HG03066 (cell line): ENCODE measurements at regions not wholly inside any gene's neighbourhood (a gene's known extent, or its start where the extent isn't known, plus 50 kb on each side); places are given as distances from the start of the nearest gene placed in this dataset.
"Not testable (repeated sequence)": the region's sequence is repeated elsewhere in the genome, so short reads cannot be mapped to it uniquely, and the experiment has no call there.

ENCODE experiments used
- ATAC-seq: cut with Tn5 transposase; IDR thresholded peaks from one replicate; pipeline ENCODE4 v1.9.1; 2021; ENCODE audit warnings: low read depth; ENCODE audit not compliant: unreplicated experiment

DNA sequence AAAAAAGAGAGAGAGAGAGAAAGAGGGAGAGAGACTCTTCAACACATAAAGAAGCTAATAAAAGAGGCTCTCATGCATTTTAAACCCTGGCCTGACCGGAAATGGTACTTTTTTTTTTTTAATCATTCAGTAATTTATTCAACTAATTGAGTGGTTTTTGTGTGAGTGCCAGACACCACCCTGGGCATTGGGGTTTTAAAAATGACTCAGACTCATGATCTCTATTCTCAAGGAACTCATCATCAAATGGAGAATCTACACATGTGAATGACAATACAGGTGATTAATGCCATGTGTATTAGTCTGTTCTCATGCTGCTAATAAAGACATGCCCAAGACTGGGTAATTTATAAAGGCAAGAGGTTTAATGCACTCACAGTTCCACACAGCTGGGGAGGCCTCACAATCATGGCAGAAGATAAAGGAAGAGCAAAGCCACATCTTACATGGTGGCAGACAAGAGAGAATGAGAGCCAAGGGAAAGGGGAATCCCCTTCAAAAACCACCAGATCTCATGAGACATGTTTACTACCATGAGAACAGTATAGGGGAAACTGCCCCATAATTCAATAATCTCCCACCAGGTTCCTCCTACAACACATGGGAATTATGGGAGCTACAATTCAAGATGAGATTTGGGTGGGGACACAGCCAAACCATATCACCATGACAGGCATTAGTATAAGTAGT, 158.5 kb upstream of the AUTS2 start:
- ATAC-seq, result no peak

DNA sequence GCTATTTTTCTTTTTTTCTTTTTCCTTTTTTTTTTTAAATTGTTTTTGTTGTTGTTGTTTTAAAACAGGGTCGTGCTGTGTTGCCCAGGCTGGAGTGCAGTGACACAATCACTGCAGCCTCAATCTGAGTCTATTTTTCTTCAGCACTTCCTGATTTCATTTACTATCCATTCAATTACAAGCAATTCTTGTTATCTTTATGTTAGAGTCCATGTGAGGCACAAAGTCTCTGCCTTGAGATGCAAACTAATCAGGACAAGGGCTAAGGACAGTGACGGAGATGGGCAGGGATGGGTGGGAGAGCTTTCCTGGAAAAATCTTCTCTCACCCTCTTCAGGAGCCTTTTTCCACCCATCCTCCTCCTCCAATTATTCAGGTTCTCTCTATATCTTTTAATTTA, 157.3 kb upstream of the AUTS2 start:
- ATAC-seq, result no peak

DNA sequence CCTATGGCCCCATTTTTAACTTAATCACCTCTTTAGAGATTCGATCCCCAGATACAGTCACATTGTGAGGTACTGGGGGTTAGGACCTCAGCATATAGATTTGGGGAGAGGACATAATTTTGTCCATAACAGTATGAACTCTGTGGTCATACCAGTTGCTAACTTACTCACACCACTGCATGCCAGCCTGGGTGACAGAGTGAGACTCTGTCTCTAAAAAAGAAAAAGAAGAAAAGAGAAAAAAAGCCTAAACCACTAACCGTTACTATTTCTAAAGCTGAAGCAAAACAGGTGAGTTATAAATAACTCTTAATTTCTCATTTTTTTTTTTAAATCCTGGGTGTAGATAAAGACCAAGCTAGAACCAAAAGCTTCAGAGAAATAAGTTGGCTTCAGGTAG, 155.1 kb upstream of the AUTS2 start:
- ATAC-seq, result no peak

DNA sequence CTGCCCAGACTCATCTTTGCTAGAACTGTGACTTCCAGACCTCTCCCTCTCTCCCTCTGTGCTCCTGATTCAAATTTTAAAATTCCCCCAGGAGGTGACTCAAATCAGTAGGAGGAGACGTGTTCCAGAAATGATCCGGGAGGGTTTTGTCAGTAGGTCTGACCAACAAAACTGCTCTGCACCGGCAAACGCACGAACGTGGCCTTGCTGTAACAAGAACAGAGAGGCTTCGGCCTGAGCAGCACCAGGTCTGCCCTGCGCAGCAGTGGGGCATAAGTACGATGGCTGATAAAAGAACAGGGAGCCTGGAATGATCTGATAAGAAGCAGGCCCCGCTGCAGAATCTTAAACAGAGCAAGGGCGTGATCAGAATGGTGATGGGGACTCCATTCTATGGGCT, 152.7 kb upstream of the AUTS2 start:
- no peak for ATAC-seq

DNA sequence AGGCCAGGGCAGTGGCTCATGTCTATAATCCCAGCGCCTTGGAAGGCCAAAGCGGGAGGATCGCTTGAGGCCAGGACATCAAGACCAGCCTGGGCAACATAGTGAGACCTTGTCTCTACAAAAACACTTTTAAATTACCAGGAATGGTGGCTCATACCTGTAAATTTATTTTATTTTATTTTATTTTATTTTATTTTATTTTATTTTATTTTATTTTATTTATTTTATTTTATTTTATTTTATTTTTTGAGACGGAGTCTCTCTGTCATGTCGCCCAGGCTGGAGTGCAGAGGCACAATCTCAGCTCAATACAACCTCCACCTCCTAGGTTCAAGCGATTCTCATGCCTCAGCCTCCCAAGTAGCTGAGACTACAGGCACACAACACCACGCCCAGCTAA, 152.1 kb upstream of the AUTS2 start:
- not testable (repeated sequence) for ATAC-seq

DNA sequence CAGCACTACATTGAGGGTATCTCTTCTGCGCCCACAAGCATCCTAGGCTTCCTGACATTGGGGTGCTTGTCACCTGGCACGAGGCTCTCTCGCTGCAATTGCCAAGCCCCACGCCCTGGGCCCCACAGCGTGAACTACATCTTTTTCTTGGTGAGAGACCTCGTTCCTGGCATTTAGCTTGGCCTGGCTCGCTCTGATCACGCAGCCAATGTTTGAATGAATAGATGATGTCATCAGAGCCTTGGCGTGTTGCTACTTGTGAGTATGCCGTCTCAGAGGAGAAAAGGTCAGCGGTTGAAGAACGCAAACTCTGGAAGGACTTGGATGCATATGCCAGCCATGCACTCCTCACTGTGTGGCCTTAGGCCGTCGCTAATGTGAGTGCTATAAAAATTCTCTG, 150.2 kb upstream of the AUTS2 start:
- no peak for ATAC-seq

DNA sequence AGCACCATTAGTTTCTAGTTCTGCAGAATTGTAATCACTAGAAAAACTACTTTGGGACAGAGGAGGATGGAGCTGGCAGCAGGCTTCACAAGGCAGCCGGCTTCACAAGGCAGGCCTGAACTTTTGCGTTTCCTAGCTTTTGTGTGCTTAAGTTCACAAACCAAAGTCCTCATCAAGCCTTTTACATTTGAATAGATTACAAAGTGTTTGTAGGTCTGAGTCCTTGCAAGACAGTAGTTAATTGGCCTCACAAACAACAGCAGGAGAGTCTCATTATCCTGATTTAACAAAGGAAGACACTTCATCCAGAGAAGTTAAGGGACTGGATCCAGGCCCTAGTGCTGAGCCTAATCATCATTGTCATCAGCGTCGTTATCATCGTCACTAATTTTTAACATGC, 147.8 kb upstream of the AUTS2 start:
- no peak for ATAC-seq

DNA sequence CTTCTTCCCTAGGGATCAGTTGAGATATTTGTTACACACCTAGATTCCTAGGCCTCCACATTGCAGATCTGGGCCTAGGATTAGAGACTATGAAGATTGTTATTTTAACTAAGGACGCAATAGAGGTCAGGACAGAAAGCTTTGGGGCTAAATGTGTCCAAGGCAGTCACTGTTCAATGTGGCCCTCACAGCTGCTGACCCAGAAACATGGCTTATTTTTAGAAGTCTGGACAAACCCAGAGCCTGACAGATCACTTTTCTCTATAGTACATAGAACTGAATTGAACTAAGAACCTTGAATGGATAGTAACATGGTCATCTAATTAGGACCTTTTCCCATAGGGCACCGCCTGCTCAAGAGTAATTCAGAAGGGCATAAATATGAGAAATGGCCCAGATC, 146.6 kb upstream of the AUTS2 start:
- no peak for ATAC-seq

DNA sequence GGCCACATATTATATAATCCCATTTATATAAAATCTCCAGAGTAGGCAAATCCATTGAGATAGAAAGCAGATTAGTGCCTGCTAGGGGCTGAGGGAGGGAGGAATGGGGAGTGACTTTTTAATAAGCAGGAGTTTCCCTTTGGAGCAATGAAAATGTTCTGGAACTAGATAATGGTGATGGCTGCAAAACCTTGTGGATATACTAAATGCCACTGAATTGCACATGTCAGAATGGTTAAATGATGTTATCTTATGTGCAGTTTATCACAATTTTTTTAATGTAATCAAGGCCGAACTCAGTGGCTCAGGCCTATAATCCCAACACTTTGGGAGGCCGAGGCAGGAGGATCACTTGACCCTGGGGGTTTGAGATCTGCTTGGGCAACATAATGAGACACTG, 145.5 kb upstream of the AUTS2 start:
- ATAC-seq, result no peak

DNA sequence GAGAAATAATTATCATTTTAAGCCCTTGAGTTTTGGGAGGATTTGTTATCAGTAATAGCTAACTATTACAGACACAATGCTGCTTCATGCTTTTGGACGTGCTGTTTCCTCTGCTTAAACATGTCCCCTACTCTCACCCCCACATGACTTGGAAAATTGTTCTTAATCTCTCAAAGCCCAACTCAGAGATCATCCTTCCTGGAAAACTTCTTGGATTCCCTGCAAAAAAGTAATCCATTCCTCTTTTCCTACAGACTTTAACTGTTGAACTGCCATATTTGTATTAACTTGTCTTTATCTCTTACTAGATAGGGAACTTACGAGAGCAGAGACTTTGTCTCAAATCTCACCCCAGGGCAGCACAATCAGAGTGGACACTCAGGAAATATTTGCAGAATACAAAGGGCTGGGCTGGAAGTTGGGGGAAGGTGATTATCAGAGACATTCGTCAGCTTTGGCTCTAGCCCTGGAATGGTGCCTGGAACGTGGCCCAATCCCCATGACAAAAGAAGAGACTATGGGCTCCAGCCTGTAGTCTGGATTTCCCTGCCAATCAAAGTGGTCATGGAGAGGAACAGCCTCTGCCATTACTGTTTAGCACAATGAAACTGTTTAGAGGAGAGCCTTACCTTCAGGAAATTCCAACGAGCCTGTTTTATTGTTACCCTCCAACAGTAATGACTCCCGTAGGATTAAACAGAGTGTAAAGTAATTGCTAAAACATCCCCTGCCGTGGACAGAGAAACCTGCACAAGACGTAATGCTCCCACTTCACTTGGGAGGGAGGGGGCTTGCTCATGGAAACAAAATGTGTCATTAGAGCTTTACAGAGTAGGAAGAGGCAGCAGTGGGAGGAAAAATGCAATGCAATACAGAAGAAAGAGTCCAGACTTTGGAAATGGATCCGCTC, 140.4 kb upstream of the AUTS2 start:
- no peak for ATAC-seq

- no peak for ATAC-seq
These were observed 134.2 kb upstream of the AUTS2 start for GRCh38 chr7:69464035-69464434.

DNA sequence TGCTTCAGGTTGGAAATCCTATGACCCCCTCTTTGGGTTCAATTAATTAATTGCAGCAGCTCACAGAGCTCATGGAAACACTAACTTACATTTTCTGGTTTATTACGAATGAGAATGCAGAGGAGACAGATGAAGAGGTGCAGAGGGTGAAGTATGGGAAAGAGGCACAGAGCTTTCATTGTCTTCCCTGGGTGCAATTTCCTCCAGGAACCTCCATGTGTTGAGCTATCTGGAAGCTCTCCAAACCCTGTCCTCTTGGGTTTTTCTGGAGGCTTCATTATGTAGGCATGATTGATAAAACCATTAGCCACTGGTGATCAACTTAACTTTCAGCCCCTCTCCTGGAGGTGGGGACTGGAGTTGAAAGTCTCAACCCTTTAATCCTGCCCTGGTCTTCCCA, 133.0 kb upstream of the AUTS2 start:
- no peak for ATAC-seq

GRCh38 chr7:69467826-69468225, 130.4 kb upstream of the AUTS2 start:
- ATAC-seq, result no peak

- no peak for ATAC-seq
These were observed 121.9 kb upstream of the AUTS2 start for GRCh38 chr7:69476416-69476815.

DNA sequence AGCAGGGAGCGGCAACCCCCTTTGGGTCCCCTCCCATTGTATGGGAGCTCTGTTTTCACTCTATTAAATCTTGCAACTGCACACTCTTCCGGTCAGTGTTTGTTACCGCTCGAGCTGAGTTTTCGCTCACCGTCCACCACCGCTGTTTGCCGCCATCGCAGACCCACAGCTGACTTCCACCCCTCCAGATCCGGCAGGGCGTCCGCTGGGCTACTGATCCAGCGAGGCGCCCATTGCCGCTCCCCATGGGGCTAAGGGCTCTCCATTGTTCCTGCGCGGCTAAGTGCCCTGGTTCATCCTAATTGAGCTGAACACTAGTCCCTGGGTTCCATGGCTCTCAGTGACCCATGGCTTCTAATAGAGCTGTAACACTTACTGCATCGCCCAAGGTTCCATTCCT, 115.6 kb upstream of the AUTS2 start:
- no peak for ATAC-seq

- no peak for ATAC-seq
These were observed 108.7 kb upstream of the AUTS2 start for GRCh38 chr7:69489533-69489932.

GRCh38 chr7:69498671-69499070, 99.6 kb upstream of the AUTS2 start:
- ATAC-seq, result no peak

DNA sequence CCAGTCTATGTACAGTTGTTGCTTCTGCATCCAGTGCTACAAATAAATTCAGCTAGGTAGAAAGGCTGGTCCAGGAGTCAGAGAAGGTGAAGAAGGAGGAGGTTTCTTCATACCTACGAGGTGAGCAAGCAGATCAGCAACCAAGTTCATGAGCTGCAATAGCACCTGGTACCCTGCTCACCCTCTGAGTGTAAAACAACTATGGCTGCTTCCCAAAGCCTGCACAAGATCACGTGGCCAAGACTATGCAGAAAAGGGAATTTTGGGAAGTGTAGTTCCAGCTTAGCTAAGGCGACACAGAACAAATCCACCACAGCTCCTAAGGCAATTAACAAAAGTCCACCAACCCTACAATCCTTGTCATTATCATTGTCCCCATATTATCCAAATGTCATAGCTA, 95.9 kb upstream of the AUTS2 start:
- ATAC-seq, result no peak

DNA sequence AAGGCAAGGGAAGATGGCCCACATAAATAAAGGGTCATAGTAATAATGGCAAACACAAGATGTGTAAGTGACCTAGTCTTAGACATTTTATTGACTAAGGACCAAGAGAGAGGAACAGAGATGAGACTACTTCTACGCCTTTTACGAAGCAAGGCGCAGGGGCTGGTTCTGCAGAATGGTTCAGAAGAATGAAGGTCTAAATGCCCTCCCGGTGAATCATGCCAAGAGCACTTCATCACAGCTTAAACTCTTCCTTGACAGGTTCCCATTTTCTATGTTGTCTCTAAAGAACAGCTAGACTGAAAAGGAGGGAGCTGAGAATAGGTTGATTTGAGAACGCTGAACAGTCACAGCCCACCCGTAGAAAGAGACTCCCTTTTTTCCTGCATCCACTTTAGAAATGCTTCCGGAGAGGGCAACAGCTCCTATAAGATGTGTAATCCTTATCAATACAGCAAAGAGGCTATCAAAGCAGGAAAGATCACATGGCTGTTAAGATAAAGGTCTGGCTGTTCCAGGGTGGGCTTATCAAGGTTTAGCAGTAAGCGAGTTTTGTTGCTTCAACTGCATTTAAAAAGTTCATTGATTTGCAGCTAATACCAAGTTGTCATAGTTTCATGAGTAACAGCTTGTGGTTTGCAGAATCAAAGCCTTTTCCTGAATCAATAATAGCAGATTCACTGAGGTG, 93.4 kb upstream of the AUTS2 start:
- ATAC-seq, result no peak

DNA sequence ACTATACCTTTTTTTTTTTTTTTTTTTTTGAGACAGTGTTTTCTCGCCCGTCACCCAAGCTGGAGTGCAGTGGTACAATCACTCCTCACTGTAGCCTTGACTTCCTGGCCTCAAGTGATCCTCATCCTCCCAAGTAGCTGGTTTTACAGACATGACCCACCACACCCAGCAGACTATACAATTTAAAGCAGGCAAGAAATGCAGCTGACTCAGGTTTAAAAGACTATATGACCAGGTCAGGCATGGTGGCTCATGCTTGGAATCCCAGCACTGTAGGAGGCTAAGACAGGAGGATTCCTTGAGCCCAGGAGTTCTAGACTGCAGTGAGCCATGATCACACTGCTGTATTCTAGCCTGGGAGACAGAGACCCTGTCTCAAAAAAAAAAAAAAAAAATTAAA, 89.5 kb upstream of the AUTS2 start:
- no peak for ATAC-seq

- ATAC-seq, result no peak
These were observed 88.2 kb upstream of the AUTS2 start for GRCh38 chr7:69510114-69510513.
